GM18505 (cell line): ENCODE measurements at regions not wholly inside any gene's neighbourhood (a gene's known extent, or its start where the extent isn't known, plus 50 kb on each side); places are given as distances from the start of the nearest gene placed in this dataset.
"Not testable (repeated sequence)": the region's sequence is repeated elsewhere in the genome, so short reads cannot be mapped to it uniquely, and the experiment has no call there.

Experiments
- ATAC-seq: cut with Tn5 transposase; IDR thresholded peaks from one replicate; pipeline ENCODE4 v1.9.1; 2021; ENCODE audit not compliant: unreplicated experiment
- POLR2A ChIP-seq: IDR thresholded peaks from 4 replicates; pipeline ENCODE4 v1.6.1; 2011; ENCODE audit warnings: borderline replicate concordance; ENCODE audit not compliant: insufficient read depth, insufficient read length; ENCODE audit errors: extremely low read depth

GRCh38 chr21:21952566-21952965 is 954.4 kb downstream of the NCAM2 start:
- TF ChIP-seq POLR2A: no peak
- no peak for ATAC-seq

GRCh38 chr21:21955204-21955603 is 957.0 kb downstream of the NCAM2 start:
- no peak for ATAC-seq
- TF ChIP-seq POLR2A: no peak

- no peak for TF ChIP-seq POLR2A
- no peak for ATAC-seq
These were observed 959.3 kb downstream of the NCAM2 start for GRCh38 chr21:21957490-21957889.

GRCh38 chr21:21963911-21964310 is 965.7 kb downstream of the NCAM2 start:
- no peak for ATAC-seq
- TF ChIP-seq POLR2A: no peak

- TF ChIP-seq POLR2A: no peak
- no peak for ATAC-seq
These were observed 970.6 kb downstream of the NCAM2 start for GRCh38 chr21:21968810-21969209.

GRCh38 chr21:21969211-21969610 is 971.0 kb downstream of the NCAM2 start:
- TF ChIP-seq POLR2A: no peak
- ATAC-seq: no peak

- no peak for TF ChIP-seq POLR2A
- no peak for ATAC-seq
These were observed 973.2 kb downstream of the NCAM2 start for GRCh38 chr21:21971384-21971783.

- no peak for TF ChIP-seq POLR2A
- no peak for ATAC-seq
These were observed 975.6 kb downstream of the NCAM2 start for GRCh38 chr21:21973806-21974205.

GRCh38 chr21:21996891-21997290 is 998.7 kb downstream of the NCAM2 start:
- no peak for TF ChIP-seq POLR2A
- no peak for ATAC-seq

GRCh38 chr21:21997390-21998333 is 999.5 kb downstream of the NCAM2 start:
- ATAC-seq: no peak
- TF ChIP-seq POLR2A: no peak

GRCh38 chr21:22019766-22020165 is 1021.6 kb downstream of the NCAM2 start:
- TF ChIP-seq POLR2A: no peak
- ATAC-seq: no peak

GRCh38 chr21:22020221-22020620 is 1022.0 kb downstream of the NCAM2 start:
- no peak for ATAC-seq

GRCh38 chr21:22023896-22024295 is 1025.7 kb downstream of the NCAM2 start:
- ATAC-seq: not testable (repeated sequence)

More at GRCh38 chr21:22020221-22020620, 1022.0 kb downstream of the NCAM2 start:
- TF ChIP-seq POLR2A: no peak

GRCh38 chr21:22044431-22044830 is 1046.2 kb downstream of the NCAM2 start:
- TF ChIP-seq POLR2A: no peak
- no peak for ATAC-seq
